Fibroblast of villous mesenchyme (primary cell): ENCODE measurements at regions not wholly inside any gene's neighbourhood (a gene's known extent, or its start where the extent isn't known, plus 50 kb on each side); places are given as distances from the start of the nearest gene placed in this dataset.
A peak's percentile ranks its signal among the peaks of the same experiment; 100 is the strongest.
"Not testable (repeated sequence)": the region's sequence is repeated elsewhere in the genome, so short reads cannot be mapped to it uniquely, and the experiment has no call there.

Experiments
- DNase-seq: peaks from one replicate; pipeline ENCODE4 v3.0.0-alpha.2; 2010; ENCODE audit warnings: low read depth
- H3K4me3 ChIP-seq: 2 replicates; pipeline ENCODE4 v1.5.1; 2011; ENCODE audit warnings: low read depth, mild to moderate bottlenecking, low read length
- CTCF ChIP-seq: IDR thresholded peaks from 2 replicates; pipeline ENCODE4 v1.5.1; 2012; ENCODE audit warnings: low read depth, mild to moderate bottlenecking, low read length; ENCODE audit not compliant: insufficient read depth

GRCh38 chrX:104459796-104460195 lies 106.2 kb upstream of the IL1RAPL2 start:
- DNase-seq, result no peak
- TF ChIP-seq CTCF, result no peak

GRCh38 chrX:104457130-104457529 lies 108.9 kb upstream of the IL1RAPL2 start:
- not testable (repeated sequence) for DNase-seq, H3K4me3 ChIP-seq

More at GRCh38 chrX:104459796-104460195, 106.2 kb upstream of the IL1RAPL2 start:
- H3K4me3 ChIP-seq, result no peak overlapping the region

GRCh38 chrX:104450316-104450715 lies 115.7 kb upstream of the IL1RAPL2 start:
- no peak for TF ChIP-seq CTCF
- no peak for DNase-seq
- H3K4me3 ChIP-seq, result no peak overlapping the region

- peak; percentile 5 for DNase-seq
- no peak overlapping the region for H3K4me3 ChIP-seq
- TF ChIP-seq CTCF, result no peak
These were observed 120.4 kb upstream of the IL1RAPL2 start for GRCh38 chrX:104445591-104445990.

GRCh38 chrX:104435249-104435648 lies 130.8 kb upstream of the IL1RAPL2 start:
- TF ChIP-seq CTCF, result no peak
- no peak overlapping the region for H3K4me3 ChIP-seq
- no peak for DNase-seq

- TF ChIP-seq CTCF, result no peak
- no peak overlapping the region for H3K4me3 ChIP-seq
- DNase-seq, result no peak
These were observed 133.7 kb upstream of the IL1RAPL2 start for GRCh38 chrX:104432321-104432720.

GRCh38 chrX:104430742-104431119 lies 135.3 kb upstream of the IL1RAPL2 start:
- no peak for DNase-seq
- H3K4me3 ChIP-seq, result no peak overlapping the region
- TF ChIP-seq CTCF, result no peak
